Stimulated activated CD4-positive, alpha-beta T cell treated with anti-CD3 and anti-CD28 coated beads, Interleukin-2, amount 100 ng/mL, for 24 hours (primary cell): ENCODE measurements at regions not wholly inside any gene's neighbourhood (a gene's known extent, or its start where the extent isn't known, plus 50 kb on each side); places are given as distances from the start of the nearest gene placed in this dataset.

ENCODE experiments used
- DNase-seq, 2 donors: peaks; one replicate each; pipeline ENCODE4 v3.0.0-alpha.2; 2020

DNA sequence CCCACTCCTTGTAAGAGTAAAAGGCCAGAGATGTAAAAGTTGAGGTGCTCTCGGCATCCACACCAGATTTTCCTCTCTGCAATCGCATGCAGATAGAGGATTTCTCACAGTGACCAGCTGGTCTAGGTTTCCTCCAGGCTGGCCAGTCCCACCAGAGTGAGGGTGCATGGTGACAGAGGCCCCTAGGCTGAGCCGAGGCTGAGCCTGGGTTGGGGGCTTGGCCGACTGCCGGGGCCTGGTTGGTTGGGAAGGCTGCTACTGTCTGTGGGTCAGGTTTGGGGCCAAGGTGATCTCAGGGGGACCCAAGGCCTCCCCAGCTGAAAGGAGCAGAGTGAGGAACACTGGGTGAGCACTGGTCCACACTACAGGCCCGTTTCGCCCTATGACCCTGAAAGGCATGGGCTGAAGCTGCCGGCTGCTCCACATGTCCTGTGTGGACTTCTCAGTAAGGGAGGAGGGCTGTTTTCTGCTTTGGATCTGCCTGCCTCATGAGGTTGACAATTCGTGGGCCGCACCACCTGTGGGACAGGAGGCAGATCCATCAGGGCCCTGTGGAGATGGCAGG lies 400.8 kb upstream of the IRX4 start:
- no peak for DNase-seq

GRCh38 chr5:2282893-2283292 lies 400.2 kb upstream of the IRX4 start:
- no peak for DNase-seq

DNA sequence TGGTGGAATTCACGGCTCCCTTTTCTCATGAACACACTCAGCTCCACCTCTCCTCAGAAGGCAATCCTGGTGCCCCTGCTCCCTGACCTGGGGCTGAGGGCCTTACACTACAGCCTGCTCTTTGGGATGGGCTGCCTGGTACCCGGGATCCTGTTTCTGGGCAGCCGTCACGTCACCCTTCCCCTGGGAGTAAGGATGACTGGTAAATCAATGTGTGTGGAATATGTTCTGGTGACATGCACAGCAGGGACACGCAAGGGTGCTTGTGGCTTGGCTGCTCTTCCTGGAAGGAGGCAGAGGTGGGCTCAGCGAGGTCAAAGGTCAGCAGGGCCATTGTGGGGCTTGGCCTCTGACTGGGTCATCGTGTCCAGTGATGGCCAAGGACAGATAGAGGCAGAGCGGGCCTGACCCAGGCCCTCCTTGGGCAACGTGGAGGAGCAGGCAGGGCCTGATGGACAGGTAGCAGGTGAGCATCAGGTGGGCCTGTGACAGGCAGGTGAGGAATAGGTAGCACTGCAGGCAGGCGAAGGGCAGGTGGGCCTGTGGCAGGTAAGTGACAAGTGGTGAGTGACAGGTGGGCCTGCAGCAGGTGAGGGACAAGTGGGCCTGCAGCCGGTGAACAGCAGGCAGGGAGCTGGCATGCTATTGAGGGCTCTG lies 399.4 kb upstream of the IRX4 start:
- DNase-seq: no peak

DNA sequence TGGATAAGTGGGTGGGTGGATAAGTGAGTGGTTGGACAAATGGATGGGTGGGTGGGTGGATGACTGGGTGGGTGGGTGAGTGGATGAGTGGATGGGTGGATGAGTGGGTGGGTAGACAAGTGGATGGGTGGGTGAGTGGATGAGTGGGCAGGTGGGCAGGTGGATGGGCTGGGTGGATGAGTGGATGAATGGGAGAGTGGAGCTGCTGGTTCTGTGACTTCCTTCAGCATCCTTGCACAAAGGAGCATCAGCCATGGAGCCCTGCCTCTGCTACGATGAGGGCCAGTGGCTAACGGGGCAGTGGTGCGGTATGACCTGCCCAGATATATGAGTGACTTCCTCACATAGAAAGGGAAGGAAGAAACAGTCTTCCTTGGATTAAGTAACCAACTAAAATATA lies 398.7 kb upstream of the IRX4 start:
- DNase-seq: no peak

- no peak for DNase-seq
Observed at GRCh38 chr5:2280318-2280717, 397.6 kb upstream of the IRX4 start.

- DNase-seq: no peak
Observed at GRCh38 chr5:2278825-2279456, 396.2 kb upstream of the IRX4 start.

- no peak for DNase-seq
Observed at GRCh38 chr5:2277886-2278285, 395.2 kb upstream of the IRX4 start.

GRCh38 chr5:2276101-2276500 lies 393.4 kb upstream of the IRX4 start:
- no peak for DNase-seq

- DNase-seq: no peak
Observed at GRCh38 chr5:2272755-2273154, 390.0 kb upstream of the IRX4 start.

DNA sequence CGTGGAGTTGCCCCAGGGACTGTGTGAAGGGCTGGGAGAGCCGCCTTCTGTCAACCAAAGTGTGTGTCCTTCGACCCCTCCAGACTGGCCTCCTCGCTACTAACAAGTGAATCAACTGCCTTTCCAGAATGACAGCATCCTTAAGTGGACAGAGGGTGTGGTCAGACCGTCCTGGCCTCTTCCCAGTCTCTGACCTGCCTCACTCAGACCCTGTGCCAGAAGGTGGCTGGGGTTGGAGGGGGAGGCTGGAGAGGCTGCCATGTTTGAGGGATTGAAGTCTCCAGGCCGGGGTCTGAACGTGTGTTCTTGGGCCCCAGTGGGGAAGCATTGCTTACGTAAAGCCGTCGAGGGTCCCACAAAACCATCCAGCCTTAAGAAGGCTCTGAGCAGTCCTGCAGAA lies 389.3 kb upstream of the IRX4 start:
- DNase-seq: no peak

GRCh38 chr5:2271316-2271715 lies 388.6 kb upstream of the IRX4 start:
- no peak for DNase-seq

DNA sequence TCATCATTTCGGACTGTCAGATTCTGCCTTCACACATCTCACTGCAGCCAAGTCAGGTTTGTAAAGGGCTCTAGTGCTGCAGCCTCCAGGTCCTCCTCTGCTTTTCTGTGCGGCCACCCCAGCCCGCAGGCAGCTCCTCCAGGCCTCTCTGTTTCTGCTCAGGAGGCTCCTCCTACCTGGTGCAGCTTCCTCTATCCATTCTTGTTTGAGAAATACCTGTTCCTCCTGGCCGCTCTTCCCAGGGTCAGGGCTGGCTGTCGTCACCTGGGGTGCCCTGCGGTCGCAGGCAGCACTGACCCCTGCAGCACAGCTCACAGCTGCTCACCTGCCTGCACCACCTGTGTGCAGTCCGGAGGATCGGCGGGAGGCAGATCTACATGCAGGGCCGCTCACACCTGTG lies 387.7 kb upstream of the IRX4 start:
- no peak for DNase-seq

DNA sequence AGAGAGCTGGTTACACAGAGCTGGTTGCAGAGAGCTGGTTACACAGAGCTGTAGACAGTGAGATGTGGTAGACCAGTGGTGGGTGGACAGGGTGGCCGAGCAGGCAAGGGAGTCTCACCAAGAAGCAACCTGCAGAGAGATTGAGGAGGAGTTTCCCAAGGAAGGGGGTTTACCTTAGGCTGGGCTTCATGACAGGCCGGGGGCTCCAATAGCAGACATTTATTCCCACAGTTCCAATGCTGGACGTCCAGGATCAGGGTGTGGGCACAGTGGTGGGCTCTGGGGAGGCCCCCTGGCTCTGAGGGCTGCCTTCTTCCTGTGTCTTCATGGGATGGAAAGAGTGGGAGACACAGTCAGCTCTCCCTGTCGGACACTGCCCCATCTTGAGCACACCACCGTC lies 386.9 kb upstream of the IRX4 start:
- no peak for DNase-seq

DNA sequence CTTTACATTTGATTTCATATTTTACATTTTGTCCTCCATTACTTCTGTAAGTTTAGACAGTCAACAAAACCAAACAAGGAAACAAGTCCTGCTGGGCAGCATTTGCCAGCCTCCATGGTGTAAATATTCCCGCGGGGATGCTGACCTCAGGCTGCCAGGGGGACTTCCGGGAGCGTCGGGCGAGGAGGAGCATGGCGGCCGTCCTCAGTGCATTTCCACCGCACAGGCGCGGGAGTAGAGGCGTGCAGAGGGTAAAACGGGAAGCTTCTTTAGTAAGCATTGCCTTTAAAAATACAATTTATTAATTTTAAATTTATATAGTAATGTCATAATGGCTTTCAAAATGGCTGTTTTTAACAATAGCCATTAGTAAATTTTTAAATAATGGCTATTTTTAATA lies 385.3 kb upstream of the IRX4 start:
- no peak for DNase-seq

DNA sequence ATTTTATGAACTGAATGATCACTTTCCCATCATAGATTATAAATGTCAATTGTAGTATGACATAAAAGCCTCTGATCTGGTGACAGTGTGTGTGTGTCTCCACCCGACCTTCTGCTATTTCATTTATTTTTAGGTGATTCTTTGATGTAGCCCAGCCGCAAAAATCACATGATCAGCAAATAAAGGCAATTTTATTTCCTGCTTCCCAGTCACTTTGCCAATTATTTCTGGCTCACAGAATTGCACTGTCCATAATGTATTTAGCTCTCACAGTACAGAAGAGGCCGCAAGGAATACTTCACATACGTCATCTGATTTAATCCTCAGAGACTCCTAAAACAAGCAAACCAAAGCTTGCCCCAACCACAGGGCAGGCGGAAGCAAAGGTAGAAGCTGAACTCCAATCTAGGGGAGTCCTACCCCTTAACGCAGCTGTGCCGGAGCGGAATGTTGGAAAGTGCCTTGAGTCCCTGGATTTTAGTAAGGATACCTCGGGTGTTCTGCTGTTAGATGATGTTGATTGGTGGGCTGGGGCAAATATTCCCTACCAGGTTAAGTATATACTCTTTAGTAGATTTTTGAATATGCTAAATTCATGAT lies 384.0 kb upstream of the IRX4 start:
- no peak for DNase-seq

- no peak for DNase-seq
Observed at GRCh38 chr5:2265341-2265740, 382.6 kb upstream of the IRX4 start.

DNA sequence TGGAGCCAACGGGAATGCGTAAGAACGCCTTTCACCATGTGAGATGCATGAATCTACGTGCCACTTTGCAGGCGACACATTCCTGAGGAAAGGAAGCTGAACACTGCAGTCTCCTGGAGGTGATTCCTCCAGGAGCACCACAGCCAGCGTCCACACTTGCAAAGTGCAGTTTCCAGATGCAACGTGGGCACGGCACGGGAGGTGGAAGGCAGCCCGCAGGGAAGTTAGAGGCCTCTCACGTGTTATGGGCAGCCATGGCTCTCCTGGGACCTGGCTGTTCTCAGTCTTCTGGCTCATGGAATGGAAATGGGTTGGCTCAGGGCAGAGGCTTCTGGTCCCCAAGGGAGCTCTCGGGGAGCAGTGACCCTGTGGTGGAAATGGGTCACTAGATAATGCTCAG lies 381.0 kb upstream of the IRX4 start:
- DNase-seq: no peak

- DNase-seq: no peak
Observed at GRCh38 chr5:2262620-2263019, 379.9 kb upstream of the IRX4 start.

DNA sequence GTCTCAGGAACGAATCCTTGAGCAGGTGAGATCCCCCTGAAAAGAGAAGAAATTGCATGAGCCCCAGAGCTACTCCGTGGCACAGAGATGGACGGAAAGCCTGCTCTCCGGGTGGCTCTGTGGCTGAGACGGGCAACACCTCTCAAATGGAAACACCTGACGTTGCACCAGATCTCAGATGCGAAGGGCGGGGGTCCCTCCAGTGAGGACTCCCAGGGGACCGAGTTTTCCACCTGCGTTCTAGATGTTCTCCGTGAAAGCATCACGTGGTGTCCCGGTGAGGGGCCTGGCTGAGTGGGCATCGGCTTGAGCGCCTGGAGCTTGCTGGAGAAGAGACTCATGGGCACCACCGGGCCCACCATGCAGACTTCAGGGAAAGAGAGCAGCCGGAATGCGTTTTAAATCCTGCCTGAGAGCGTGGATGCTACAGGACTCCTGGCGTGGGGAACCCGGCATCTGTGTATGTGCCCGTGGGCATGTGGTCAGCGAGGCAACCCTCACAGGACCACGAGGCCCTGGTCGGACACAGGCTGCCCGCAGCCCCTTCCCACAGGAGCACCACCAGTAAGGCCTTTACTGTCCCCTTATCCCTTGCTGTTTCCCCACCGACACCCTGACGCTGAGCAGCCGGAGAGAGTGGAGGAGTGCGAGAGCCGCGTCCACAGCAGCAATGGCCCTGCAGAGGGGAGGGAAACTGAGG lies 378.4 kb upstream of the IRX4 start:
- DNase-seq: no peak

GRCh38 chr5:2260211-2261003 lies 377.7 kb upstream of the IRX4 start:
- DNase-seq: no peak

GRCh38 chr5:2259494-2260107 lies 376.9 kb upstream of the IRX4 start:
- no peak for DNase-seq

DNA sequence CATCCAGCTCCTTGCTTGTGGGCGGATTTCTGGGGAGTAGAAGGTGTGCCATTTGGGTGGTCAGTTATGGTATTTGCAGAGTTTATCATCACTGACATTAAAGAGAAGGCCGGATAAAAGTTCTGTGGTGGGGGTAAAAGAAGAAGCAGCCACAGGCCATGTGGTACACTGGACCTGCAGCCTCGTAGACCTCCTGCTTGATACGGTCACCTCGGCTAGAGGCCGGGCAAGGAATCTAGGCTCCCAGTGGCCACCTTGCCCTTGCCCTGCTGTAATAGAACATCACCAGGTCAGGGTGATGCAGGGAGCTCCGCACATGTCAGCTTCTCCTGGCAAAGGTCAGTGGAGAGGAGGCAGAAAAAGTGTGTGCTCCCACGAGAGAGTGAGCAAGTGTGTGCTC lies 376.1 kb upstream of the IRX4 start:
- no peak for DNase-seq
